ENCODE measurements at regions not wholly inside any gene's neighbourhood (a gene's known extent, or its start where the extent isn't known, plus 50 kb on each side); places are given as distances from the start of the nearest gene placed in this dataset.

GRCh38 chr9:13035822-13036221, 243.7 kb downstream of the MPDZ start:
- no peak for TF ChIP-seq CTCF (IDR thresholded peaks at IDR 0.05)
- no peak for TF ChIP-seq POLR2A (IDR thresholded peaks at IDR 0.05)
- TF ChIP-seq POLR2AphosphoS5 (IDR thresholded peaks at IDR 0.05), result no peak
- TF ChIP-seq EP300 (IDR thresholded peaks at IDR 0.05), result no peak

All from upper lobe of left lung (tissue), 4 donors.